GM13976 (cell line): ENCODE measurements at regions not wholly inside any gene's neighbourhood (a gene's known extent, or its start where the extent isn't known, plus 50 kb on each side); places are given as distances from the start of the nearest gene placed in this dataset.

Experiments
- DNase-seq: peaks from one replicate; pipeline ENCODE4 v3.0.0; 2012; ENCODE audit warnings: low spot score
- in situ Hi-C: fragments of 300-500 bp; cut with MboI; formaldehyde crosslinking; loops from one replicate; pipeline ENCODE4 v1.12.0; 2022; ENCODE audit warnings: low sequenced_read_pairs, mixed read lengths, inconsistent platforms; ENCODE audit not compliant: unreplicated experiment
- TF ChIP-seq, protein P1 (sequence below): IDR thresholded peaks from 2 replicates; pipeline ENCODE4 v1.5.1; 2012; ENCODE audit warnings: borderline replicate concordance, mild to moderate bottlenecking; ENCODE audit not compliant: insufficient read depth; ENCODE audit errors: extremely low read depth, missing control alignments, control extremely low read depth

DNA sequence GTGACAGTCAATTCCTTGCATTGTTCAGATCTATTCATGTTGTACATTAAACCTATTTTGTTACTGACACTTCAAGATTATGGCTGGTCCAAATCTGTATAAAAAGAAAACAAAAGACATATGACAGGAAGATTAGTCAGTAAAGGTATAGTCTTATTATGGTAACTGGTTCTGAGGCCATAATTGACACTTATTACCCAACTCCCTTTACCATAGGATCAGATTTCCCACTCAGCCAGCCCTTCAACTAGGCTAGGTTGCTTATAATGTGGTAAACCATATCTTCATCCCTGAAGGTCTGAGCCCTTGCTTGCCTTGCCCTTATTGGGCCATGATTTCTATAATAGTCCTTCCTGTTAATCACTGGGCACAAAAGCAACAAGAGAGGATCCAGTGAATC is 289.6 kb downstream of the CXXC4 start:
- DNase-seq = no peak
- TF ChIP-seq, protein P1, sequence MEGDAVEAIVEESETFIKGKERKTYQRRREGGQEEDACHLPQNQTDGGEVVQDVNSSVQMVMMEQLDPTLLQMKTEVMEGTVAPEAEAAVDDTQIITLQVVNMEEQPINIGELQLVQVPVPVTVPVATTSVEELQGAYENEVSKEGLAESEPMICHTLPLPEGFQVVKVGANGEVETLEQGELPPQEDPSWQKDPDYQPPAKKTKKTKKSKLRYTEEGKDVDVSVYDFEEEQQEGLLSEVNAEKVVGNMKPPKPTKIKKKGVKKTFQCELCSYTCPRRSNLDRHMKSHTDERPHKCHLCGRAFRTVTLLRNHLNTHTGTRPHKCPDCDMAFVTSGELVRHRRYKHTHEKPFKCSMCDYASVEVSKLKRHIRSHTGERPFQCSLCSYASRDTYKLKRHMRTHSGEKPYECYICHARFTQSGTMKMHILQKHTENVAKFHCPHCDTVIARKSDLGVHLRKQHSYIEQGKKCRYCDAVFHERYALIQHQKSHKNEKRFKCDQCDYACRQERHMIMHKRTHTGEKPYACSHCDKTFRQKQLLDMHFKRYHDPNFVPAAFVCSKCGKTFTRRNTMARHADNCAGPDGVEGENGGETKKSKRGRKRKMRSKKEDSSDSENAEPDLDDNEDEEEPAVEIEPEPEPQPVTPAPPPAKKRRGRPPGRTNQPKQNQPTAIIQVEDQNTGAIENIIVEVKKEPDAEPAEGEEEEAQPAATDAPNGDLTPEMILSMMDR = no peak
- in situ Hi-C loops = no loop called here

DNA sequence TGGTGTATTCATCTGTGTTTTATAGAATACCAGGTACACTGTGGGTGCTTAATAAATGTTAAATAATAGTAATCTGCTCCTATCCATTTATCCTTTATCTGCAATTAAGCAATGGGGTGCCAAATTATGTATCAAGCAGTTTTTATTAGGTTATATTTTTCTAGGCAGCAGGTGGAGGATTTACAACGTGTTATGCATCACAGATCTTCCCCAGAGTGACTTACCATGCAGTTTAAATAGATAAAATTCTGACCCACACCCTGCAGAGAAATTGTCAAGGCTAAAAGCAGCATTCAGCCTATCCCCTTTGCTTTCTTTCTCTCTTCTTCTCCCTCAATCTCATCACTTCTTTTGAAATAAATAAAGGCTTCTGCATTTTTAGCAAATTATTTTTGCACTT is 306.4 kb downstream of the CXXC4 start:
- in situ Hi-C loops = no loop called here
- TF ChIP-seq, protein P1 = no peak

DNA sequence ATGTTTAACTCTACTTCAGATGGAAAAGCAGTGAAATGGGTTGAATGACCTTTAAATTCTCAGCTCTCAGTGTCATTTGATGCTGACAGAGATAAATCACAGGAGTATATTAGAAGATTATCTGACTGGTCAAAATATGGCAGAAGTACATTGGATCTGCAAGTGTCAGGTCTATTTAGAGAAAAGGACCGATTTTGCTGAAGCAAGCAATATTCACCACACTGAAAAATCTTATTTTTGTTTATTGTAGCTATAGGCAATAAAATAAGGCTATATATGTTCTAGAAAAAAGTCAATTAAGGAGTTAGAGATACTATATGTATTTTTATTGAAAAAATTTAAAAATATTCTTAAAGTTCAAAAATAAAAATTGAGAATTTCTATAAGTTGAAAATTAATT is 325.3 kb downstream of the CXXC4 start:
- in situ Hi-C loops = no loop called here
- TF ChIP-seq, protein P1 = no peak
- DNase-seq = no peak

More for the DNA sequence above, 306.4 kb downstream of the CXXC4 start:
- no peak for DNase-seq

- TF ChIP-seq, protein P1 = no peak
- in situ Hi-C loops = no loop called here
- DNase-seq = no peak
Observed at GRCh38 chr4:104166749-104167148, 327.9 kb downstream of the CXXC4 start.

DNA sequence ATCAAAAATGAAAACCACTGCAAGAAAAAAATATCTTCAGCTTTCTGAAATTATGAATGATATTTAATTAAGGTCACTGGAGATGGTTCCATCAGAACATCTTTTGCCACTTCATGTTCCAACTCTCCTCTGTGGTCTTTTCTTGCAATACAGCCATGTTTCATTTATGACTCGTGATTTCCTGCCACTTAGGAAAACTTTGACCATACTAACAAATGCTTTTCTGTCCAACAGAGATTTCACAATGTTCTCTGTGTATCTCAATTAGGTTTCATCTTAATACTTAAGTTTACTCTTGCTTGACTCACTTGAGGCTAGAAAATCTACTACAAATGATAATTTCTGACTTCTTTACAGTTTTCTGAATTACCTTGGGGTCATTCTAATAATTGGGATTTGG is 330.9 kb downstream of the CXXC4 start:
- in situ Hi-C loops = no loop called here
- no peak for DNase-seq
- TF ChIP-seq, protein P1 = no peak

- TF ChIP-seq, protein P1 = no peak
- no peak for DNase-seq
- in situ Hi-C loops = no loop called here
Observed at GRCh38 chr4:104146048-104146447, 348.6 kb downstream of the CXXC4 start.

- TF ChIP-seq, protein P1 = no peak
- in situ Hi-C loops = no loop called here
- DNase-seq = no peak
Observed at GRCh38 chr4:104138116-104138515, 356.6 kb downstream of the CXXC4 start.
